ENCODE measurements at regions not wholly inside any gene's neighbourhood (a gene's known extent, or its start where the extent isn't known, plus 50 kb on each side); places are given as distances from the start of the nearest gene placed in this dataset.

DNA sequence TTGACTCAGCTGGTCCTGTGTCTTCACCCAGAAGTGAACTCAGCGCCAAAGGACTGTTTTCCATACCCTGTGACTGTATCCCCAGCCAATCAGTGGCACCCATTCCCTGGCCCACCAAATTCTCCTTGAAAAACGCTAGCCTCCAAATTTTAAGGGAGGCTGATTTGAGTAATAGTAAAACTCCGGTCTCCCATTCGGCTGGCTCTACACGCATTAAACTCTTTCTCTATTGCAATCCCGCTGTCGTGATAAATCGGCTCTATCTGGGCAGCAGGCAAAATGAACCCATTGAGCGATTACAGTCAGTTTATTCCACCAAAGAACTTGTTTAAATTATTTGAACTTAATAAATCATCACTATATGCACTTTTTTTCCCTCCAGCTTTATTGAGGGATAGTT is 55.9 kb upstream of the PPP1R26 start:
- TF ChIP-seq, protein P1, sequence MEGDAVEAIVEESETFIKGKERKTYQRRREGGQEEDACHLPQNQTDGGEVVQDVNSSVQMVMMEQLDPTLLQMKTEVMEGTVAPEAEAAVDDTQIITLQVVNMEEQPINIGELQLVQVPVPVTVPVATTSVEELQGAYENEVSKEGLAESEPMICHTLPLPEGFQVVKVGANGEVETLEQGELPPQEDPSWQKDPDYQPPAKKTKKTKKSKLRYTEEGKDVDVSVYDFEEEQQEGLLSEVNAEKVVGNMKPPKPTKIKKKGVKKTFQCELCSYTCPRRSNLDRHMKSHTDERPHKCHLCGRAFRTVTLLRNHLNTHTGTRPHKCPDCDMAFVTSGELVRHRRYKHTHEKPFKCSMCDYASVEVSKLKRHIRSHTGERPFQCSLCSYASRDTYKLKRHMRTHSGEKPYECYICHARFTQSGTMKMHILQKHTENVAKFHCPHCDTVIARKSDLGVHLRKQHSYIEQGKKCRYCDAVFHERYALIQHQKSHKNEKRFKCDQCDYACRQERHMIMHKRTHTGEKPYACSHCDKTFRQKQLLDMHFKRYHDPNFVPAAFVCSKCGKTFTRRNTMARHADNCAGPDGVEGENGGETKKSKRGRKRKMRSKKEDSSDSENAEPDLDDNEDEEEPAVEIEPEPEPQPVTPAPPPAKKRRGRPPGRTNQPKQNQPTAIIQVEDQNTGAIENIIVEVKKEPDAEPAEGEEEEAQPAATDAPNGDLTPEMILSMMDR (IDR thresholded peaks at IDR 0.05): no peak
- TF ChIP-seq POLR2AphosphoS5 (IDR thresholded peaks at IDR 0.05): no peak
- no peak for TF ChIP-seq EP300 (IDR thresholded peaks at IDR 0.05)
- TF ChIP-seq POLR2A (IDR thresholded peaks at IDR 0.05; ENCODE audit: low read depth): no peak
